H1 (cell line): ENCODE measurements at regions not wholly inside any gene's neighbourhood (a gene's known extent, or its start where the extent isn't known, plus 50 kb on each side); places are given as distances from the start of the nearest gene placed in this dataset.

ENCODE experiments used
- BRCA1 ChIP-seq: IDR thresholded peaks from 2 replicates; pipeline ENCODE4 v1.6.1; 2012; ENCODE audit warnings: low read depth, low read length, improper control_type of control experiment
- CHD1 ChIP-seq: IDR thresholded peaks from 2 replicates; pipeline ENCODE4 v1.6.1; 2012; ENCODE audit warnings: low read depth, low read length, improper control_type of control experiment
- EZH2 ChIP-seq: fragments of 200-600 bp; sonication (generic); IDR thresholded peaks from 2 replicates; pipeline ENCODE4 v1.7.1; 2012; ENCODE audit warnings: low read depth, mild to moderate bottlenecking, moderate library complexity, low read length, inconsistent platforms; ENCODE audit not compliant: severe bottlenecking
- FOSL1 ChIP-seq: IDR thresholded peaks from 2 replicates; pipeline ENCODE4 v1.6.1; 2011; ENCODE audit warnings: mild to moderate bottlenecking, low read depth, low read length, moderate library complexity; ENCODE audit not compliant: insufficient read depth
- GABPA ChIP-seq: IDR thresholded peaks from 2 replicates; pipeline ENCODE4 v1.6.1; 2011; ENCODE audit warnings: mild to moderate bottlenecking, low read length, moderate library complexity, borderline replicate concordance; ENCODE audit not compliant: insufficient read depth
- JUND ChIP-seq: IDR thresholded peaks from 2 replicates; pipeline ENCODE4 v1.6.1; 2011; ENCODE audit warnings: mild to moderate bottlenecking, improper control_type of control experiment, low read length
- NRF1 ChIP-seq: IDR thresholded peaks from 2 replicates; pipeline ENCODE4 v1.6.1; 2011; ENCODE audit warnings: mild to moderate bottlenecking, low read depth, low read length, improper control_type of control experiment
- POLR2A ChIP-seq, 2 experiments: IDR thresholded peaks; 1 replicate in 1 of 2; 2 replicates in 1 of 2; pipeline ENCODE4 v1.6.1; 2011; ENCODE audit warnings: low read depth in 2 of 2, low read length in 2 of 2, mild to moderate bottlenecking in 2 of 2; ENCODE audit errors: control extremely low read depth in 1 of 2
- SUZ12 ChIP-seq: fragments of 200-600 bp; sonication (generic); IDR thresholded peaks from 2 replicates; pipeline ENCODE4 v1.6.1; 2012; ENCODE audit warnings: mild to moderate bottlenecking, inconsistent platforms, low read length, moderate library complexity, mixed read lengths
- TF ChIP-seq, protein P1 (sequence below), 3 experiments: IDR thresholded peaks; 1 replicate in 2 of 3; 2 replicates in 1 of 3; pipeline versions ENCODE4 v1.5.1 to v1.6.1; 2011; ENCODE audit warnings: low read length in 3 of 3, mild to moderate bottlenecking in 3 of 3, inconsistent platforms in 2 of 3, low read depth in 1 of 3, moderate library complexity in 1 of 3; ENCODE audit not compliant: insufficient read depth in 1 of 3; ENCODE audit errors: control extremely low read depth in 1 of 3

DNA sequence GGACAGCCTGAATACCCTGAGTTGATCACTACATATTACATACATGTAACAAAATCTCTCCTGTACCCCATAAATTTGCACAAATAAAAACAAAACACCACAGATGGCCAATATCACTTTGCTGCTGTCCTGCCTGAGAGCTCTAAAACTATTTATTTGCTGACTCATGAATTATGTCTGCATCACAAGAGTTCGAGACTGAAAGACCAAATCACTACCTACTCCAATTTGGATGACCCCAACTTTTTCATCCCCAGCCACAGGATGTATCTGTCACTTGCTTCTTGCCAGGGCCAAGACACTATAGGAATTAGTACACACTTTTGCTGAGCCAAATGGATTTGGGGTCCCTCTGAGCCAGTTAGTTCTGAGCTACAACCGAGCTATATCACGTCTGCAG, 409.7 kb upstream of the NFE2L3 start:
- TF ChIP-seq SUZ12 = no peak
- TF ChIP-seq BRCA1 = no peak
- TF ChIP-seq POLR2A (IDR thresholded peaks at IDR 0.05; ENCODE audit: control extremely low read depth in 1 of 2, low read depth in 2 of 2, low read length in 2 of 2) = no peak
- no peak for TF ChIP-seq FOSL1
- TF ChIP-seq, protein P1, sequence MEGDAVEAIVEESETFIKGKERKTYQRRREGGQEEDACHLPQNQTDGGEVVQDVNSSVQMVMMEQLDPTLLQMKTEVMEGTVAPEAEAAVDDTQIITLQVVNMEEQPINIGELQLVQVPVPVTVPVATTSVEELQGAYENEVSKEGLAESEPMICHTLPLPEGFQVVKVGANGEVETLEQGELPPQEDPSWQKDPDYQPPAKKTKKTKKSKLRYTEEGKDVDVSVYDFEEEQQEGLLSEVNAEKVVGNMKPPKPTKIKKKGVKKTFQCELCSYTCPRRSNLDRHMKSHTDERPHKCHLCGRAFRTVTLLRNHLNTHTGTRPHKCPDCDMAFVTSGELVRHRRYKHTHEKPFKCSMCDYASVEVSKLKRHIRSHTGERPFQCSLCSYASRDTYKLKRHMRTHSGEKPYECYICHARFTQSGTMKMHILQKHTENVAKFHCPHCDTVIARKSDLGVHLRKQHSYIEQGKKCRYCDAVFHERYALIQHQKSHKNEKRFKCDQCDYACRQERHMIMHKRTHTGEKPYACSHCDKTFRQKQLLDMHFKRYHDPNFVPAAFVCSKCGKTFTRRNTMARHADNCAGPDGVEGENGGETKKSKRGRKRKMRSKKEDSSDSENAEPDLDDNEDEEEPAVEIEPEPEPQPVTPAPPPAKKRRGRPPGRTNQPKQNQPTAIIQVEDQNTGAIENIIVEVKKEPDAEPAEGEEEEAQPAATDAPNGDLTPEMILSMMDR (IDR thresholded peaks at IDR 0.05; ENCODE audit: control extremely low read depth in 1 of 3, insufficient read depth in 1 of 3, low read depth in 1 of 3, low read length in 3 of 3) = no peak
- no peak for TF ChIP-seq NRF1
- TF ChIP-seq JUND = no peak
- no peak for TF ChIP-seq GABPA
- no peak for TF ChIP-seq EZH2
- no peak for TF ChIP-seq CHD1
